ENCODE measurements at regions not wholly inside any gene's neighbourhood (a gene's known extent, or its start where the extent isn't known, plus 50 kb on each side); places are given as distances from the start of the nearest gene placed in this dataset.

GRCh38 chr13:21932996-21933395 lies 262.1 kb downstream of the FGF9 start:
- TF ChIP-seq CTCF (conservative IDR thresholded peaks at IDR 0.05 in 1 of 2, IDR thresholded peaks at IDR 0.05 in 1 of 2; ENCODE audit: extremely low read depth in 1 of 2, insufficient read depth in 1 of 2, low read depth in 1 of 2, low read length in 2 of 2) (no peak), EZH2 (IDR thresholded peaks at IDR 0.05; ENCODE audit: borderline replicate concordance, low read length) (no peak)

Data from mammary epithelial cell (primary cell).